ENCODE measurements at regions not wholly inside any gene's neighbourhood (a gene's known extent, or its start where the extent isn't known, plus 50 kb on each side); places are given as distances from the start of the nearest gene placed in this dataset.

DNA sequence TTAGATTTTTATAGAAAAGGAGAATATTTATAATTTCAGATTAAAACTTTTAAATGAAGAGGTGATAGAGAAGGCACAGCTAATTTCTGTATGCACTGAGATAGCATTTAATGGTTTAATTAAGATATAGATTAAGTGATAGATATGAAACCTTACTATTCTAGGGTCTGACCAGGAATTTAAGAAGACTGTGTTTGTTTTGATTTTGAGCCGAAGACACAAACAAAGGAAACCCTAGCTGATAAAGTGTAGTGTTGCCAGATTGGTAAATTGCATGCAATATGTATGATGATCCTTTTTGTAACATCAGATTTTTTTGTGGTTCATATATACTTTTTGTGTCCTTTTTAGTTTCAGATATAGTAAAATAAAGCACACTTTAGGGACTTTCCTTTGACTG, 141.8 kb downstream of the ZPLD1 start:
- ChIA-PET CTCF (no interaction called here), POLR2A (no interaction called here)
- no peaks in the 10 kb centered on the region for H3K4me1 Mint-ChIP-seq
- H3K9me3 Mint-ChIP-seq: no peaks in the 10 kb centered on the region
- no peak for ATAC-seq (ENCODE audit: low read depth)
- TF ChIP-seq, protein P1, sequence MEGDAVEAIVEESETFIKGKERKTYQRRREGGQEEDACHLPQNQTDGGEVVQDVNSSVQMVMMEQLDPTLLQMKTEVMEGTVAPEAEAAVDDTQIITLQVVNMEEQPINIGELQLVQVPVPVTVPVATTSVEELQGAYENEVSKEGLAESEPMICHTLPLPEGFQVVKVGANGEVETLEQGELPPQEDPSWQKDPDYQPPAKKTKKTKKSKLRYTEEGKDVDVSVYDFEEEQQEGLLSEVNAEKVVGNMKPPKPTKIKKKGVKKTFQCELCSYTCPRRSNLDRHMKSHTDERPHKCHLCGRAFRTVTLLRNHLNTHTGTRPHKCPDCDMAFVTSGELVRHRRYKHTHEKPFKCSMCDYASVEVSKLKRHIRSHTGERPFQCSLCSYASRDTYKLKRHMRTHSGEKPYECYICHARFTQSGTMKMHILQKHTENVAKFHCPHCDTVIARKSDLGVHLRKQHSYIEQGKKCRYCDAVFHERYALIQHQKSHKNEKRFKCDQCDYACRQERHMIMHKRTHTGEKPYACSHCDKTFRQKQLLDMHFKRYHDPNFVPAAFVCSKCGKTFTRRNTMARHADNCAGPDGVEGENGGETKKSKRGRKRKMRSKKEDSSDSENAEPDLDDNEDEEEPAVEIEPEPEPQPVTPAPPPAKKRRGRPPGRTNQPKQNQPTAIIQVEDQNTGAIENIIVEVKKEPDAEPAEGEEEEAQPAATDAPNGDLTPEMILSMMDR (IDR thresholded peaks at IDR 0.05): no peak
- H3K27ac Mint-ChIP-seq: no peak overlapping the region
- intact Hi-C loops (cut with micrococcal nuclease): no loop called here
- peaks cover 4% of the 10 kb centered on the region for H3K27me3 Mint-ChIP-seq
- H3K4me3 Mint-ChIP-seq: no peak overlapping the region
- DNase-seq: no peak
- no peaks in the 10 kb centered on the region for H3K36me3 Mint-ChIP-seq (ENCODE audit: low read depth)

DNA sequence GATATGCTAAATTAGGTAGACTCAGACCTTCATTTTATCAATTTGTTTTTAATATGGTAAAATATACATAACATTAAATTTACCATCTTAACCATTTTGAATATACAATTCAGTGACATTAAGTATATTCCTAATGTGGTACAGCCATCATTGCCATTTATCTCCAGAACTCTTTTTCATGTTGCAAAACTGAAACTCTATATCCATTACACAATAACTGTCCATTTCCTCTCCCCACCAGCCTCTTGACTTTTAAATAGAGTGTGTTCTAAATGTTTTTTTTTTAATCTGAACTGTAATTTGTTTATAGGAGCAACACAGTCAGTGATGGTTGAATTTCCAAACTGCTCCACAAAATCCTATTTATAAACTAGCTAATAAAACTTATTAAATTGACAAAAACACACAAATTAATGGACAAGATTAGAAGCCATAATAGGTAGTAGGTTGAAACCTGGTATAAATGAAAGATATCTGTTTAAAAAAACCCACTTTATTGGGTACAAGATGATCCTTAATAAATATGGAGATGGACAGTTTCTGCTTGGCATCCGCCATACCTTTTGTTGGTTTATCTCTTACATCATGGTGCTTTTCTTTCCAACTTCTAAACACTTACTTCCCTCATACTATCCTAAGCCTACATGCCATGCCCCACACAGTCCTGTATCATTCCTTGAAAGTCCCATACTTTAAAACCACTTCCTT, 142.4 kb downstream of the ZPLD1 start:
- Mint-ChIP-seq H3K4me1 (no peaks in the 10 kb centered on the region), H3K9me3 (no peaks in the 10 kb centered on the region), H3K27me3 (peaks cover 2% of the 10 kb centered on the region), H3K4me3 (no peak overlapping the region), H3K27ac (no peak overlapping the region), H3K36me3 (ENCODE audit: low read depth) (no peaks in the 10 kb centered on the region)
- ChIA-PET CTCF (no interaction called here), POLR2A (no interaction called here)
- TF ChIP-seq, protein P1 (IDR thresholded peaks at IDR 0.05): no peak
- intact Hi-C loops (cut with micrococcal nuclease): no loop called here
- ATAC-seq (ENCODE audit: low read depth) (no peak), DNase-seq (no peak)

DNA sequence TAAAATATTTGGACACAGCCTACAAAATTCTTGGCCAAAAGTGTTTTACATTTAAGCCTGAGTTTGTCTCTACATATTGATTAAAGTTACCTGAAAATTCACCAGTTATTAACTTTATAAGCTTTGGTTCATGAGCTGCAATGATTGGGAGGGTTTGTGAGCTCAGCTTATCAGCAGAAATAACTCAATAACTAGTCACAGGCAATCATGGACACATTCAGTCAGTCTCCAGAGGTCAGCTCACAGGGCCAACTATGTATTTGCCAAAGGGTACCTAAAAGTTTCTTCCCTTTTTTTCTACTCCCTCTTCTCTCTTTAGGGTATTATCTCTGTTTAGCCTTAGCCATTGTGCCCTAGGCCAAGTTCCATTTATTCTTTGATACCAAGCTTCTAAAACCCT, 145.9 kb downstream of the ZPLD1 start:
- intact Hi-C loops (cut with micrococcal nuclease): no loop called here
- ATAC-seq (ENCODE audit: low read depth) (no peak), DNase-seq (no peak)
- POLR2A ChIA-PET: no interaction called here
- TF ChIP-seq, protein P1 (IDR thresholded peaks at IDR 0.05): no peak
- Mint-ChIP-seq H3K4me3 (no peak overlapping the region), H3K9me3 (no peaks in the 10 kb centered on the region), H3K4me1 (no peaks in the 10 kb centered on the region), H3K36me3 (ENCODE audit: low read depth) (no peaks in the 10 kb centered on the region), H3K27ac (no peak overlapping the region), H3K27me3 (peaks cover 2% of the 10 kb centered on the region)
- CTCF ChIA-PET: no interaction called here

DNA sequence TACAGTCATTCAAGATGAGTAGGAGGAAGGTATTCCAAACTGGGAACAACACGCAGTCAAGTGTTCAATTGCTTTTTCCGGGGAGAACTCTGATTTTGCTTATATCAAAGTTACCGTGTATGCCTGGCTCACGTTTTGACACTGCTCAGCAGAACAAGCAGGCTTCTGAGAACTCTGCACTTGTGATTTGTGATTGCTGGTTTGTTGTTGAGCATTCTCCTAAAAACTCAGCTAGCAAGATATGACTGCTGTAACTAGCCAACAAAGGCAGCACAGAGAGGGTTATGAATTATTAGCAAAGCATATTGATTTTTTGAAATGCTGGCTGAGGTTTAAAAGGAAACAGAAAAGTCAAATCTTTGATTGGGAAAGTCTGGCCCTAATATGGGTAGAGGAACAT, 151.7 kb downstream of the ZPLD1 start:
- Mint-ChIP-seq H3K36me3 (ENCODE audit: low read depth) (no peaks in the 10 kb centered on the region), H3K27me3 (peaks cover 7% of the 10 kb centered on the region), H3K27ac (no peak overlapping the region), H3K9me3 (no peaks in the 10 kb centered on the region), H3K4me3 (no peak overlapping the region), H3K4me1 (no peaks in the 10 kb centered on the region)
- TF ChIP-seq, protein P1 (IDR thresholded peaks at IDR 0.05): no peak
- ATAC-seq (ENCODE audit: low read depth) (no peak), DNase-seq (no peak)
- CTCF ChIA-PET: no interaction called here
- POLR2A ChIA-PET: no interaction called here
- intact Hi-C loops (cut with micrococcal nuclease): no loop called here

DNA sequence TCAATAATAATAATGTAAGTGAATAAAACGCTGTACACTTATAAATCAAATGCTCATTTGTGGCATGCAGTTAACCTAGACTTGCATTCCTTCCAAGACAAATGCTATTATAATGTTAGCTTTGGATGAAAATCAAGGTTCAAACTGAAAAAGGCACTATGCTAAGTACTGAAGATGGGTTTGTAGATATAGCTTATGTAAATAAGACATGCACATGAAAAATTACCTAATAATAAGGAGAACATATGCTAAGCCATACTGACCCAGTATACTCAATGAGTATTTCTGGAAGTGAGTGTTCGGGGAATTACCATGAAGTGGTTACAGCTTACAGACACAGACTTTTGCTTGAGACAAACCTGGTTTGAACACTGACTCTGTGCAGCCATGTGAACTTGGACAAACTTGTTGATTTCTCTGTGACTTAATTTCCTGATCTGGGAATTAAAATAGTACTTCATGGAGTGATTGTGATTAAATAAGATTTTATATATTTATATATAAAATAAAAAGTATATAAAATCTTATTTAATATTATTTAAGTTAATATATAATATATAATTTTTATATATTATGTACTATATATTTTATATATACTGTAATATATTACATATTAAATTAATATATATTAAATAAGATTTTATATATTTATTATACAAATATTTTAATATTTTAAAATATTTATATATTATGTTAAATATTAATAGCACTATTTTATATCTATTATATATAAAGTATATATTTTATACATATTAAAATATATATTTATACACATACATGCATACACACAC, 159.2 kb downstream of the ZPLD1 start:
- ChIA-PET POLR2A (no interaction called here), CTCF (no interaction called here)
- no peaks in the 10 kb centered on the region for H3K27me3 Mint-ChIP-seq
- no peak overlapping the region for H3K4me3 Mint-ChIP-seq
- intact Hi-C loops (cut with micrococcal nuclease): no loop called here
- no peak for ATAC-seq (ENCODE audit: low read depth)
- H3K27ac Mint-ChIP-seq: no peak overlapping the region
- no peak for DNase-seq
- TF ChIP-seq, protein P1 (IDR thresholded peaks at IDR 0.05): no peak
- no peaks in the 10 kb centered on the region for H3K4me1 Mint-ChIP-seq
- peaks cover 3% of the 10 kb centered on the region for H3K9me3 Mint-ChIP-seq
- no peaks in the 10 kb centered on the region for H3K36me3 Mint-ChIP-seq (ENCODE audit: low read depth)
